Heart right ventricle (tissue), 16 donors: ENCODE measurements at regions not wholly inside any gene's neighbourhood (a gene's known extent, or its start where the extent isn't known, plus 50 kb on each side); places are given as distances from the start of the nearest gene placed in this dataset.
A peak's percentile ranks its signal among the peaks of the same experiment; 100 is the strongest.
"Not testable (repeated sequence)": the region's sequence is repeated elsewhere in the genome, so short reads cannot be mapped to it uniquely, and the experiment has no call there.

ENCODE experiments used
- ATAC-seq, 8 donors: fragments of 200-7000 bp; cut with Tn5 transposase; one replicate each; pipeline ENCODE4 v1.9.1; 2020; ENCODE audit warnings: mild to moderate bottlenecking in 8 of 8, moderate library complexity in 8 of 8, moderate number of reproducible peaks in 1 of 8
- DNase-seq, 2 donors: peaks; one replicate each; pipeline ENCODE4 v3.0.0-alpha.2; 2020
- H3K27ac ChIP-seq, 10 donors: fragments of 200-600 bp; sonication (generic) in 2 of 10; one replicate each; pipeline versions ENCODE4 v1.5.0 to v1.8.0; 2020 to 2022; ENCODE audit warnings: mild to moderate bottlenecking in 3 of 10
- H3K27me3 ChIP-seq, 7 donors: fragments of 200-600 bp; one replicate each; pipeline ENCODE4 v1.8.0; 2021 to 2022; ENCODE audit warnings: mild to moderate bottlenecking in 2 of 7
- H3K36me3 ChIP-seq, 9 donors: fragments of 200-600 bp; sonication (generic) in 1 of 9; one replicate each; pipeline versions ENCODE4 v1.5.0 to v1.8.0; 2020 to 2022; ENCODE audit warnings: mild to moderate bottlenecking in 2 of 9
- H3K4me1 ChIP-seq, 9 donors: fragments of 200-600 bp; sonication (generic) in 1 of 9; one replicate each; pipeline versions ENCODE4 v1.5.0 to v1.8.0; 2020 to 2022; ENCODE audit warnings: mild to moderate bottlenecking in 4 of 9
- H3K4me3 ChIP-seq, 10 donors: fragments of 200-600 bp; sonication (generic) in 2 of 10; one replicate each; pipeline versions ENCODE4 v1.5.0 to v1.8.0; 2020 to 2022; ENCODE audit warnings: mild to moderate bottlenecking in 7 of 10, moderate library complexity in 2 of 10
- H3K9me3 ChIP-seq, 11 donors: fragments of 200-600 bp in 10 of 11; sonication (generic) in 2 of 11; one replicate each; pipeline versions ENCODE4 v1.5.0 to v1.8.0; 2013 to 2022; ENCODE audit warnings: mild to moderate bottlenecking in 2 of 11, control low read depth in 1 of 11, moderate library complexity in 1 of 11
- CTCF ChIP-seq, 9 donors: fragments of 200-600 bp; sonication (generic) in 2 of 9; IDR thresholded peaks; one replicate each; pipeline versions ENCODE4 v1.5.0 to v1.8.0; 2021 to 2022; ENCODE audit warnings: antibody characterized with exemption in 9 of 9, mild to moderate bottlenecking in 5 of 9, moderate library complexity in 1 of 9
- WGBS, 2 donors: extraction: QIAGEN DNeasy Blood & Tissue Kit; methylation state at CpG; one replicate each; pipeline ENCODE4 v1.1.7; 2013; ENCODE audit warnings: inconsistent platforms in 1 of 2; 5-methylcytosine and 5-hydroxymethylcytosine counted together
- intact Hi-C, 10 donors: fragments of 100-400 bp; cut with DNase I; formaldehyde crosslinking; loops; one replicate each; pipeline versions ENCODE4 v1.11.1 to v1.14.2; 2022
- donor health status: Arrhythmogenic right ventricular cardiomyopathy.
- donor health status: ischemic (EF 13 %, LVEDD 7.1; RV severe dilation, severe dysfunction).
- donor health status: healthy with polysubstance abuse.
- donor health status: DM: no; HTN: yes; CAD: no.
- donor health status: DM: no; HTN: no; CAD: no.
- donor health status: ischemic (EF 25% LVEDD 6.9; RV normal size, moderate dysfunction).
- donor health status: ischemic (EF 25% LVEDD 5.7; RV mildly dilated, moderate dysfunction).
- donor health status: healthy.
- donor health status: DM: yes; HTN: yes; CAD: no.
- donor health status: Ischemic cardiomyopathy.
- donor health status: ischemic (EF 35%, LVEDD 5.7; RV mildly dilated, moderate dysfunction).
- donor health status: nonischemic (EF 11% LVEDD 7.7; RV severe dilation, severe dysfunction).
- donor health status: DM: yes; HTN: yes; CAD: no.
- donor health status: PGD.
- donor health status: ischemic (EF 29% LVEDD 5.4; RV normal size, mild dysfunction).
- donor health status: nonischemic (EF 23%, LVEDD 6.1; RV moderate dilation, normal function).

GRCh38 chr11:115607621-115608221, 103.5 kb upstream of the CADM1 start:
- DNase-seq = peak; percentile 30 to 66
- Histone ChIP-seq H3K36me3 (no peaks in the 10 kb centered on the region), H3K9me3 (no peaks in the 10 kb centered on the region), H3K4me3 (no peak overlapping the region), H3K27ac (peak overlapping the region in 7 of 10 donors; percentile 28 to 86 (median 77)), H3K27me3 (peaks cover 0 to 18% (median 0%) of the 10 kb centered on the region in 7 donors), H3K4me1 (peaks cover 0 to 34% (median 11%) of the 10 kb centered on the region in 9 donors)
- no peak for TF ChIP-seq CTCF (IDR thresholded peaks at IDR 0.05)
- peak; percentile 74 to 94 (median 86) for ATAC-seq
- 15 to 23% methylated on average over 13 of the region's 13 CpGs for WGBS, 2 donors
- intact Hi-C loops = loop anchor here in 3 of 10 donors (10.0 kb wide), 2 partner anchors 63 to 103 kb away; partner anchors contain the start of gene CADM1 (in 2 of the 3)

GRCh38 chr11:115606498-115607220, 102.4 kb upstream of the CADM1 start:
- peak; percentile 57 to 87 (median 72) for ATAC-seq
- Histone ChIP-seq H3K27ac (peak overlapping the region in 9 of 10 donors; percentile 22 to 86 (median 74)), H3K9me3 (no peaks in the 10 kb centered on the region), H3K4me3 (no peak overlapping the region), H3K4me1 (peaks cover 0 to 27% (median 11%) of the 10 kb centered on the region in 9 donors), H3K36me3 (no peaks in the 10 kb centered on the region), H3K27me3 (peaks cover 0 to 18% (median 0%) of the 10 kb centered on the region in 7 donors)
- peak; percentile 31 to 74 for DNase-seq
- WGBS, 2 donors = 20 to 27% methylated on average over 11 of the region's 11 CpGs
- intact Hi-C loops = loop anchor here in 3 of 10 donors (10.0 kb wide), 2 partner anchors 62 to 102 kb away; partner anchors contain the start of gene CADM1 (in 2 of the 3)
- TF ChIP-seq CTCF (IDR thresholded peaks at IDR 0.05) = no peak

GRCh38 chr11:115605871-115606497, 101.8 kb upstream of the CADM1 start:
- Histone ChIP-seq H3K4me1 (peaks cover 0 to 27% (median 11%) of the 10 kb centered on the region in 9 donors), H3K27me3 (peaks cover 0 to 13% (median 0%) of the 10 kb centered on the region in 7 donors), H3K4me3 (no peak overlapping the region), H3K27ac (peak overlapping the region in 7 of 10 donors; percentile 22 to 86 (median 76)), H3K9me3 (no peaks in the 10 kb centered on the region), H3K36me3 (no peaks in the 10 kb centered on the region)
- no peak for ATAC-seq
- no peak for DNase-seq
- intact Hi-C loops = loop anchor here in 3 of 10 donors (10.0 kb wide), 2 partner anchors 61 to 101 kb away; partner anchors contain the start of gene CADM1 (in 2 of the 3)
- 60 to 71% methylated on average over 16 of the region's 16 CpGs for WGBS, 2 donors
- TF ChIP-seq CTCF (IDR thresholded peaks at IDR 0.05) = no peak

- peaks cover 0 to 27% (median 11%) of the 10 kb centered on the region in 9 donors for H3K4me1 ChIP-seq
- not testable (repeated sequence) for H3K27me3 ChIP-seq, ATAC-seq, H3K4me3 ChIP-seq, H3K36me3 ChIP-seq, H3K27ac ChIP-seq, H3K9me3 ChIP-seq, DNase-seq
- intact Hi-C loops = loop anchor here in 3 of 10 donors (10.0 kb wide), 2 partner anchors 61 to 101 kb away; partner anchors contain the start of gene CADM1 (in 2 of the 3)
- 95% methylated on average over 5 of the region's 5 CpGs for WGBS, 2 donors
Measured at GRCh38 chr11:115605397-115605796, 101.2 kb upstream of the CADM1 start.
